Type B pancreatic cell (in vitro differentiated cells): ENCODE measurements at regions not wholly inside any gene's neighbourhood (a gene's known extent, or its start where the extent isn't known, plus 50 kb on each side); places are given as distances from the start of the nearest gene placed in this dataset.

ENCODE experiments used
- DNase-seq: peaks from one replicate; pipeline ENCODE4 v3.0.0; 2021; ENCODE audit warnings: mixed read lengths; ENCODE audit not compliant: unreplicated experiment; ENCODE audit errors: extremely low spot score
- H3K27ac Mint-ChIP-seq: 2 replicates; pipeline ENCODE4 v1.8.0; 2021; ENCODE audit warnings: mild to moderate bottlenecking, mixed read lengths
- H3K27me3 Mint-ChIP-seq: 2 replicates; pipeline ENCODE4 v1.8.0; 2021; ENCODE audit warnings: mixed read lengths
- H3K36me3 Mint-ChIP-seq: 2 replicates; pipeline ENCODE4 v1.8.0; 2021; ENCODE audit warnings: mixed read lengths
- H3K4me1 Mint-ChIP-seq: one replicate; pipeline ENCODE4 v1.8.0; 2021; ENCODE audit warnings: mixed read lengths; ENCODE audit not compliant: unreplicated experiment
- H3K4me3 Mint-ChIP-seq: 2 replicates; pipeline ENCODE4 v1.8.0; 2021; ENCODE audit warnings: mild to moderate bottlenecking, mixed read lengths
- H3K9me3 Mint-ChIP-seq: 2 replicates; pipeline ENCODE4 v1.8.0; 2021; ENCODE audit warnings: mixed read lengths
- TF ChIP-seq, protein P1 (sequence below): fragments of 200-600 bp; sonication (generic); conservative IDR thresholded peaks from 2 replicates; pipeline ENCODE4 v1.5.0; 2021; ENCODE audit warnings: antibody characterized with exemption, mild to moderate bottlenecking

- Mint-ChIP-seq H3K4me1 (peaks cover 13% of the 10 kb centered on the region), H3K27me3 (peaks cover 22% of the 10 kb centered on the region), H3K36me3 (peaks cover 4% of the 10 kb centered on the region), H3K27ac (peak overlapping the region; percentile 38), H3K9me3 (peaks cover 8% of the 10 kb centered on the region), H3K4me3 (no peak overlapping the region)
- no peak for DNase-seq
- TF ChIP-seq, protein P1, sequence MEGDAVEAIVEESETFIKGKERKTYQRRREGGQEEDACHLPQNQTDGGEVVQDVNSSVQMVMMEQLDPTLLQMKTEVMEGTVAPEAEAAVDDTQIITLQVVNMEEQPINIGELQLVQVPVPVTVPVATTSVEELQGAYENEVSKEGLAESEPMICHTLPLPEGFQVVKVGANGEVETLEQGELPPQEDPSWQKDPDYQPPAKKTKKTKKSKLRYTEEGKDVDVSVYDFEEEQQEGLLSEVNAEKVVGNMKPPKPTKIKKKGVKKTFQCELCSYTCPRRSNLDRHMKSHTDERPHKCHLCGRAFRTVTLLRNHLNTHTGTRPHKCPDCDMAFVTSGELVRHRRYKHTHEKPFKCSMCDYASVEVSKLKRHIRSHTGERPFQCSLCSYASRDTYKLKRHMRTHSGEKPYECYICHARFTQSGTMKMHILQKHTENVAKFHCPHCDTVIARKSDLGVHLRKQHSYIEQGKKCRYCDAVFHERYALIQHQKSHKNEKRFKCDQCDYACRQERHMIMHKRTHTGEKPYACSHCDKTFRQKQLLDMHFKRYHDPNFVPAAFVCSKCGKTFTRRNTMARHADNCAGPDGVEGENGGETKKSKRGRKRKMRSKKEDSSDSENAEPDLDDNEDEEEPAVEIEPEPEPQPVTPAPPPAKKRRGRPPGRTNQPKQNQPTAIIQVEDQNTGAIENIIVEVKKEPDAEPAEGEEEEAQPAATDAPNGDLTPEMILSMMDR = no peak
Observed at GRCh38 chr1:115547696-115548095, 94.1 kb upstream of the VANGL1 start.

DNA sequence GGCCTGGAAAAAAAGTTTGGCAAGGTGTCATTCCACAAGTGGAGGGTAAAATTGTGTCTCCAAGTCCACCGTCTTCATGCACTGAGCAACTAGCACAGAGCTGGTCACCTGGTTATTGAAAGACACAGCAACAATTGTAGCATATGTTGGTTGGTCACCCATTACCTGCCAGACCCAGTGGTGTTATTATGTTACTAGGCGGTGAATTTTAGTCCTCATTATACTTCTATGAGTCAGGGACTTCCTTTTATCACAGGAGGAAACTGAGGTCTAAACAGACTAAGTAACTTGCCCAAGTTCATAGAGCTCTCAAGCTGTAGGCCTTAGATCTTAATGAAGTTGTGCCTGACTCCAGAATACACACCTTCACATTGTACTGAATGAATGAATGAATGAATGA, 94.9 kb upstream of the VANGL1 start:
- H3K4me1 Mint-ChIP-seq = peaks cover 13% of the 10 kb centered on the region
- H3K27ac Mint-ChIP-seq = peak overlapping the region; percentile 95
- DNase-seq = no peak
- TF ChIP-seq, protein P1 = no peak
- H3K9me3 Mint-ChIP-seq = peaks cover 8% of the 10 kb centered on the region
- H3K36me3 Mint-ChIP-seq = peaks cover 4% of the 10 kb centered on the region
- peaks cover 15% of the 10 kb centered on the region for H3K27me3 Mint-ChIP-seq
- H3K4me3 Mint-ChIP-seq = no peak overlapping the region

GRCh38 chr1:115545791-115546733, 95.7 kb upstream of the VANGL1 start:
- Mint-ChIP-seq H3K4me1 (peaks cover 13% of the 10 kb centered on the region), H3K4me3 (peak overlapping the region; percentile 45), H3K9me3 (peaks cover 8% of the 10 kb centered on the region), H3K27ac (peak overlapping the region; percentile 95), H3K27me3 (peaks cover 13% of the 10 kb centered on the region), H3K36me3 (peaks cover 4% of the 10 kb centered on the region)
- TF ChIP-seq, protein P1 = peak; percentile 59
- DNase-seq = no peak

- peaks cover 13% of the 10 kb centered on the region for H3K4me1 Mint-ChIP-seq
- no peaks in the 10 kb centered on the region for H3K9me3 Mint-ChIP-seq
- DNase-seq = no peak
- TF ChIP-seq, protein P1 = no peak
- peaks cover 4% of the 10 kb centered on the region for H3K36me3 Mint-ChIP-seq
- peaks cover 5% of the 10 kb centered on the region for H3K27me3 Mint-ChIP-seq
- H3K27ac Mint-ChIP-seq = peak overlapping the region; percentile 95
- H3K4me3 Mint-ChIP-seq = no peak overlapping the region
Observed at GRCh38 chr1:115545096-115545720, 96.6 kb upstream of the VANGL1 start.

DNA sequence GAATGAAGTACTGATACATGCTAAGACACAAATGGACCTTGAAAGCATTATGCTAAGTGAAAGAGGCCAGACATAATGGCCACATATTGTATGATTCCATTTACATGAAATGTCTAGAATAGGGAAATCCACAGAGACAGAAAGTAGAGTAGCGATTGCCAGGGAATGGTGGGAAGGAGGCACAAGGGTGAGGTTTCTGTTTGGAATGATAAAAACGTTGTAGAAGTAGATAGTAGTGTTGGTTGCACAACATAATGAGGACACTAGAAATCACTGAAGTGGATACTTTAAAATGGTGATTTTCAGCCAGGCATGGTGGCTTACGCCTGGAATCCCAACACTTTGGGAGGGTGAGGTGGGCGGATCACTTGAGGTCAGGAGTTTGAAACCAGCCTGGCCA, 97.6 kb upstream of the VANGL1 start:
- Mint-ChIP-seq H3K27ac (no peak overlapping the region), H3K9me3 (no peaks in the 10 kb centered on the region), H3K27me3 (peaks cover 13% of the 10 kb centered on the region), H3K4me3 (no peak overlapping the region), H3K4me1 (peaks cover 22% of the 10 kb centered on the region), H3K36me3 (peaks cover 4% of the 10 kb centered on the region)
- TF ChIP-seq, protein P1 = no peak
- DNase-seq = no peak
